Fibroblast of the aortic adventitia (primary cell): ENCODE measurements at regions not wholly inside any gene's neighbourhood (a gene's known extent, or its start where the extent isn't known, plus 50 kb on each side); places are given as distances from the start of the nearest gene placed in this dataset.

Source experiments
- DNase-seq: peaks from one replicate; pipeline ENCODE4 v3.0.0-alpha.2; 2010; ENCODE audit warnings: low read depth
- H3K4me3 ChIP-seq: 2 replicates; pipeline ENCODE4 v1.5.1; 2011; ENCODE audit warnings: low read depth, mild to moderate bottlenecking, control low read depth, low read length, moderate library complexity
- TF ChIP-seq, protein P1 (sequence below): IDR thresholded peaks from 2 replicates; pipeline ENCODE4 v1.5.1; 2011; ENCODE audit warnings: mild to moderate bottlenecking, low read length, control low read depth, inconsistent platforms; ENCODE audit not compliant: insufficient read depth

GRCh38 chr9:106722051-106722753 is 140.8 kb upstream of the ZNF462 start:
- TF ChIP-seq, protein P1, sequence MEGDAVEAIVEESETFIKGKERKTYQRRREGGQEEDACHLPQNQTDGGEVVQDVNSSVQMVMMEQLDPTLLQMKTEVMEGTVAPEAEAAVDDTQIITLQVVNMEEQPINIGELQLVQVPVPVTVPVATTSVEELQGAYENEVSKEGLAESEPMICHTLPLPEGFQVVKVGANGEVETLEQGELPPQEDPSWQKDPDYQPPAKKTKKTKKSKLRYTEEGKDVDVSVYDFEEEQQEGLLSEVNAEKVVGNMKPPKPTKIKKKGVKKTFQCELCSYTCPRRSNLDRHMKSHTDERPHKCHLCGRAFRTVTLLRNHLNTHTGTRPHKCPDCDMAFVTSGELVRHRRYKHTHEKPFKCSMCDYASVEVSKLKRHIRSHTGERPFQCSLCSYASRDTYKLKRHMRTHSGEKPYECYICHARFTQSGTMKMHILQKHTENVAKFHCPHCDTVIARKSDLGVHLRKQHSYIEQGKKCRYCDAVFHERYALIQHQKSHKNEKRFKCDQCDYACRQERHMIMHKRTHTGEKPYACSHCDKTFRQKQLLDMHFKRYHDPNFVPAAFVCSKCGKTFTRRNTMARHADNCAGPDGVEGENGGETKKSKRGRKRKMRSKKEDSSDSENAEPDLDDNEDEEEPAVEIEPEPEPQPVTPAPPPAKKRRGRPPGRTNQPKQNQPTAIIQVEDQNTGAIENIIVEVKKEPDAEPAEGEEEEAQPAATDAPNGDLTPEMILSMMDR = no peak
- no peak overlapping the region for H3K4me3 ChIP-seq
- no peak for DNase-seq

DNA sequence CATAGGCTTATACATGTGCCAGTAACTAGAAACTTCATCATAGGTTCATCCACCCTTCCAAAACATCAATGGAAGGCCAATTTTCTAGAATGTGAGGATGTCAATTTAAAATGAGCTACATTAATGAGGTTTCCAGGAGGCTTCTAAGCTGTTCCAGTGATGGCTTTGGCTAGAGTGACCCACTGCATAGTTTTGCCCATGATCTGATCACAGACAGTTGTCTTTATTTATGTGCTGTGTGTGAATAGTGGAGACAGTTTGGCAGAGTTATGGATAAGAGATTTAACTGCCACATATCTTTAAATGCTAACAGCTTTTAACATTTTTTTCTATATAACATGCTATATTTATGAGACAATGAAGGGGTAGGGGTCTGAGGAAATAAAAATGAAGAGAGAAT is 139.0 kb upstream of the ZNF462 start:
- TF ChIP-seq, protein P1 = no peak
- H3K4me3 ChIP-seq = no peak overlapping the region
- DNase-seq = no peak

DNA sequence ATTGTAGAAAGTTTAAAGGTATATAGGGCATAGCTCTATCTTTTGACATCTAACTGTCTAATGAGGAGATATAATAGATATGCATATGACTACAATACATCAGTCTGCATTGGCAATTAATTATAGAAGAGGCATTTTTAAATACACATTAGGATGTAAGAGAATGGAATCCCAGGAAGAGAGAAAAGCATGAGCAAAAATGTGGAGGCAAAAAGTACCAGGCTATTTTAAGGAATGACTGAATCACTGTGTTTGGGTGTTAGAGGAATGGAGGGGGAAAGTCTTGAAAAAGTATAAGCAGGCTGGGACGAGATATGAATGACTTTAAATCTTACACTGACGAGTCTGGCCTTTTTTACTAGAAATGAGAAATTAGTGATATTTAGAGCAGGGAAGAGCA is 138.4 kb upstream of the ZNF462 start:
- H3K4me3 ChIP-seq = no peak overlapping the region
- TF ChIP-seq, protein P1 = no peak
- no peak for DNase-seq

DNA sequence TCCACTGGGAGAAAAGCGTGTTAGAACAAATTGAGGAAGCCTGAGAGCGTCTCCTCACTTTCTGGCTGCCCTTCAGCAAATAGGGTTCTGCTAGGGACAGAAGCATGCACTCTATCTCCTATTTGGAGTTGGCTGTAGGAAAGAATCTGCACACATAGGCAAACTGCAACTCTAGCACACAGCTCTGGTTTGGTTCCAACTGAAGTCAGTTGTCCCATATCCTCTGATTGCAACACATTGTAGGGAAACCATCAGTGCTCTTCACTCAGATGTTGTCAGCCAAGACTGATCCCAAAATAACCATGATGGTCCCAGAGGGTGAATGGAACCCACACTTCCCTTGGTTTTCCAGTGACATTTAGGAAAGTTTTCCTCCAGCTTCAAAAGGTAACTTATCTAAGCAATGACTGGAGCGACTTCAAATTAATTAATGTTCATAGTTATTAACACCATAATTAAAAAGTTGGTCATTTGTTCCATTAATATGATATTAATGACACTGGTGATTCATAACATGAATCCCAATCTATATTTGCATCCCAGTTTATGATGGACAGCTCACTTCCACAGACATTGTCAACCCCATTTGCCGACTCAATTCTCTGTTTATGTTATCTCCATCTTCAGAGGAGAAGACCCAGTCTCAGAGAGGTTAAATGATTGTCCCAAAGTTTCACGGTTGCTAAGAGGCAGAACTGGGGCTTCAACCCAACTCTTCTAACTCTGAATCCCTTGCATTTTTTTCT is 136.7 kb upstream of the ZNF462 start:
- TF ChIP-seq, protein P1 = no peak
- DNase-seq = no peak
- H3K4me3 ChIP-seq = no peak overlapping the region

GRCh38 chr9:106727969-106728368 is 135.0 kb upstream of the ZNF462 start:
- TF ChIP-seq, protein P1 = no peak
- no peak for DNase-seq
- no peak overlapping the region for H3K4me3 ChIP-seq

DNA sequence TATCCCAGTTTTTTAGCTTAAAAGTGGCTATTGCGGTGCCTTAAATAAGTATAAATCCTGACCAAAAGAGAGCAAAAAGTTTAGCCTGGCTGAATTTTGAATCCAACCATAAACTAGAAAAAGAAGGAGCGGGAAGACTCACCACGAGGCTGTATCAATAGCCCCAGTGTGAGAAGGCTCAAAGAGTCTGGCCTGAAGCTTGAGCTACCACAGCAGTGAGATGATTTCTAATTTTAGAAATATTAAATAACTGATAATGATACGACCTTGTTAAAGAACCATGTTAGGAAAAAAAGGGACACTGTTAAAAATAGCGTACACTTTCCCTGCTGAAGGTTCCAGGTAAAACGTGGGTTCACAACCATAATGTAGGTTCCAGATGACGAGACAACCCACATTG is 134.1 kb upstream of the ZNF462 start:
- H3K4me3 ChIP-seq = no peak overlapping the region
- DNase-seq = no peak
- TF ChIP-seq, protein P1 = no peak
